PC-3 (cell line): ENCODE measurements at regions not wholly inside any gene's neighbourhood (a gene's known extent, or its start where the extent isn't known, plus 50 kb on each side); places are given as distances from the start of the nearest gene placed in this dataset.

Experiments used
- CTCF ChIP-seq: fragments of 300-600 bp; sonication (generic); conservative IDR thresholded peaks from 2 replicates; pipeline ENCODE4 v1.5.1; 2017; ENCODE audit warnings: antibody characterized with exemption, low read depth, mild to moderate bottlenecking, low read length
- EZH2phosphoT487 ChIP-seq: fragments of 300-600 bp; sonication (generic); IDR thresholded peaks from 2 replicates; pipeline ENCODE4 v1.6.1; 2018; ENCODE audit warnings: mild to moderate bottlenecking, antibody characterized with exemption, low read length, borderline replicate concordance

GRCh38 chr2:4675295-4675694 lies 971.9 kb downstream of the DCDC2C start:
- TF ChIP-seq CTCF (no peak), EZH2phosphoT487 (no peak)
